ENCODE measurements at regions not wholly inside any gene's neighbourhood (a gene's known extent, or its start where the extent isn't known, plus 50 kb on each side); places are given as distances from the start of the nearest gene placed in this dataset.

DNA sequence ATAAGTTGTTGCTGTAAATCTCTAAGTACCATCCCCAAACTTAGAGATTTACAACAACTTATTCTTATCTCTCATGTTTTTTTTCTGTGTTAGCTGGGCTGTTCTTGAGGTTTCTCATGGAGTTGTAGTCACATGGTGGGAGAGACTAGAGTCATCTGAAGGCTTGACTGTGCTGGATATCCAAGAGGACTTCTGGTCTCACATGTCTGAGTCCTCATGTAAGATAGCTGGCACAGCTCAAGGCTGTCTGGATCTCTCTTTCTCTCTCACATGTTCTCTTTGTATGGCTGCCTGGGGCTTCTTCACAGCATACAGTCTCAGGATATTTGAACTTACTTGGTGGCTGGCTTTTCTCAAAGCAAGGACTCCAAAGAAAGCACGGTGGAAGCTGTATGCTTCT, 63.8 kb downstream of the DACT1 start:
- TF ChIP-seq SMC3 (conservative IDR thresholded peaks at IDR 0.05; ENCODE audit: poor library complexity), result no peak
- TF ChIP-seq EP300 (conservative IDR thresholded peaks at IDR 0.05; ENCODE audit: poor library complexity, severe bottlenecking), result no peak
- TF ChIP-seq, protein P1, sequence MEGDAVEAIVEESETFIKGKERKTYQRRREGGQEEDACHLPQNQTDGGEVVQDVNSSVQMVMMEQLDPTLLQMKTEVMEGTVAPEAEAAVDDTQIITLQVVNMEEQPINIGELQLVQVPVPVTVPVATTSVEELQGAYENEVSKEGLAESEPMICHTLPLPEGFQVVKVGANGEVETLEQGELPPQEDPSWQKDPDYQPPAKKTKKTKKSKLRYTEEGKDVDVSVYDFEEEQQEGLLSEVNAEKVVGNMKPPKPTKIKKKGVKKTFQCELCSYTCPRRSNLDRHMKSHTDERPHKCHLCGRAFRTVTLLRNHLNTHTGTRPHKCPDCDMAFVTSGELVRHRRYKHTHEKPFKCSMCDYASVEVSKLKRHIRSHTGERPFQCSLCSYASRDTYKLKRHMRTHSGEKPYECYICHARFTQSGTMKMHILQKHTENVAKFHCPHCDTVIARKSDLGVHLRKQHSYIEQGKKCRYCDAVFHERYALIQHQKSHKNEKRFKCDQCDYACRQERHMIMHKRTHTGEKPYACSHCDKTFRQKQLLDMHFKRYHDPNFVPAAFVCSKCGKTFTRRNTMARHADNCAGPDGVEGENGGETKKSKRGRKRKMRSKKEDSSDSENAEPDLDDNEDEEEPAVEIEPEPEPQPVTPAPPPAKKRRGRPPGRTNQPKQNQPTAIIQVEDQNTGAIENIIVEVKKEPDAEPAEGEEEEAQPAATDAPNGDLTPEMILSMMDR (IDR thresholded peaks at IDR 0.05; ENCODE audit: poor library complexity, severe bottlenecking), result no peak
- no peak for TF ChIP-seq TAF1 (IDR thresholded peaks at IDR 0.05; ENCODE audit: low read depth)
- TF ChIP-seq POLR2AphosphoS5 (IDR thresholded peaks at IDR 0.05), result no peak
